Coronary artery (tissue), 2 donors: ENCODE measurements at regions not wholly inside any gene's neighbourhood (a gene's known extent, or its start where the extent isn't known, plus 50 kb on each side); places are given as distances from the start of the nearest gene placed in this dataset.

Experiments used
- DNase-seq: peaks from one replicate; pipeline ENCODE4 v3.0.0-alpha.2; 2017; ENCODE audit warnings: low spot score
- H3K27ac ChIP-seq, 2 donors: fragments of 200-600 bp; sonication (generic); one replicate each; pipeline ENCODE4 v1.5.1; 2016 to 2019
- H3K4me3 ChIP-seq: fragments of 200-600 bp; sonication (generic); 2 replicates; pipeline ENCODE4 v1.5.1; 2016; ENCODE audit warnings: mild to moderate bottlenecking, moderate library complexity
- CTCF ChIP-seq: fragments of 200-600 bp; sonication (generic); IDR thresholded peaks from one replicate; pipeline ENCODE4 v1.5.1; 2019; ENCODE audit warnings: antibody characterized with exemption

GRCh38 chr17:71628306-71628705 lies 492.5 kb upstream of the SOX9 start:
- no peak overlapping the region for H3K27ac ChIP-seq
- TF ChIP-seq CTCF = no peak
- H3K4me3 ChIP-seq = no peak overlapping the region
- no peak for DNase-seq

GRCh38 chr17:71631483-71631882 lies 489.3 kb upstream of the SOX9 start:
- no peak for DNase-seq
- Histone ChIP-seq H3K4me3 (no peak overlapping the region), H3K27ac (no peak overlapping the region)
- TF ChIP-seq CTCF = no peak

- no peak for DNase-seq
- Histone ChIP-seq H3K27ac (no peak overlapping the region), H3K4me3 (no peak overlapping the region)
- no peak for TF ChIP-seq CTCF
These were observed 488.5 kb upstream of the SOX9 start for GRCh38 chr17:71632328-71632727.

GRCh38 chr17:71633391-71633849 lies 487.4 kb upstream of the SOX9 start:
- no peak overlapping the region for H3K27ac ChIP-seq
- no peak for TF ChIP-seq CTCF
- DNase-seq = no peak
- no peak overlapping the region for H3K4me3 ChIP-seq

GRCh38 chr17:71634376-71634775 lies 486.4 kb upstream of the SOX9 start:
- Histone ChIP-seq H3K27ac (no peak overlapping the region), H3K4me3 (no peak overlapping the region)
- no peak for DNase-seq
- TF ChIP-seq CTCF = no peak

- no peak for TF ChIP-seq CTCF
- no peak overlapping the region for H3K4me3 ChIP-seq
- no peak for DNase-seq
- no peak overlapping the region for H3K27ac ChIP-seq
These were observed 485.6 kb upstream of the SOX9 start for GRCh38 chr17:71635187-71635586.

GRCh38 chr17:71636644-71637043 lies 484.2 kb upstream of the SOX9 start:
- Histone ChIP-seq H3K27ac (no peak overlapping the region), H3K4me3 (no peak overlapping the region)
- no peak for TF ChIP-seq CTCF
- no peak for DNase-seq
